ENCODE measurements at regions not wholly inside any gene's neighbourhood (a gene's known extent, or its start where the extent isn't known, plus 50 kb on each side); places are given as distances from the start of the nearest gene placed in this dataset.

DNA sequence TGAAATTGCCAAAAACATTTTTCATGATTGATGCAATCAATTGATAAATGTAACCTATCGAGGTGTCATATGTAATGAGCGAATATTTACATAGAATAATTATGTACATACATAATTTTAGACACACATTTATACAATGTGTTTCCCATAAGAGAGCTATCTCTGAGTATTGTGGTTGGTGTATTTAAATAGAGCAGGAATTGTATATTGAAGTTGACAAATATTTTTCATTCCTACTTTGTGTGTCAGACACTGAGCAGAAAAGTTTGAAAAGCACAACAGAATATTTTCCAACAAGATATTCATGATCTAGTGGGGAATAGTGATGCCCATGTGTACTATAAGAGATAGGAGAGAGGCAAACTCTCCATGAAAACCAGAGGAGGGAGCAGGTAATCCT, 295.2 kb downstream of the ANKRD50 start:
- TF ChIP-seq POLR2A (IDR thresholded peaks at IDR 0.05; ENCODE audit: low read length) (no peak), GATA1 (IDR thresholded peaks at IDR 0.05; ENCODE audit: low read depth, low read length) (no peak)

All from erythroblast (primary cell).